ENCODE measurements at regions not wholly inside any gene's neighbourhood (a gene's known extent, or its start where the extent isn't known, plus 50 kb on each side); places are given as distances from the start of the nearest gene placed in this dataset.

DNA sequence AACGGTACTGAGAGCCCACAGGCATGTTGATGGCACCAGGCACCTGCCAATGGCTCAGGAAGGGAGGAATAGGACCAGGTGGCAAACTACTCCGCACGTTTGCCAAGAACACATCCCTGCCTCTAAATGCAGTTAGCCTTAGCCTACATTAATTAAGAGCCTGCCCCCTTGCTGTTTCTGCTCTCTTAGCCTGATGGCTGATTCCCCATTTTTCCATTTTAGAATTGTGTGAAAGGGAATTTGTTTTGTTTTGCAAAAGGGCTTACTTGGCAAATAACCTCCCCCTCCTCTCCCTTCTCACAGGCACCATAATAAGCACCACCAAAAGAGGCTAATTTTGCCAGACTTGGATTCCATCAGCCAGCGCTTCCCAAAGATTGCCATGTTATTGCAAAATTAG lies 1203.2 kb downstream of the SORCS3 start:
- H3K4me3 ChIP-seq (replicated peaks; ENCODE audit: low read depth, low read length), result no peak overlapping the region
- TF ChIP-seq, protein P1, sequence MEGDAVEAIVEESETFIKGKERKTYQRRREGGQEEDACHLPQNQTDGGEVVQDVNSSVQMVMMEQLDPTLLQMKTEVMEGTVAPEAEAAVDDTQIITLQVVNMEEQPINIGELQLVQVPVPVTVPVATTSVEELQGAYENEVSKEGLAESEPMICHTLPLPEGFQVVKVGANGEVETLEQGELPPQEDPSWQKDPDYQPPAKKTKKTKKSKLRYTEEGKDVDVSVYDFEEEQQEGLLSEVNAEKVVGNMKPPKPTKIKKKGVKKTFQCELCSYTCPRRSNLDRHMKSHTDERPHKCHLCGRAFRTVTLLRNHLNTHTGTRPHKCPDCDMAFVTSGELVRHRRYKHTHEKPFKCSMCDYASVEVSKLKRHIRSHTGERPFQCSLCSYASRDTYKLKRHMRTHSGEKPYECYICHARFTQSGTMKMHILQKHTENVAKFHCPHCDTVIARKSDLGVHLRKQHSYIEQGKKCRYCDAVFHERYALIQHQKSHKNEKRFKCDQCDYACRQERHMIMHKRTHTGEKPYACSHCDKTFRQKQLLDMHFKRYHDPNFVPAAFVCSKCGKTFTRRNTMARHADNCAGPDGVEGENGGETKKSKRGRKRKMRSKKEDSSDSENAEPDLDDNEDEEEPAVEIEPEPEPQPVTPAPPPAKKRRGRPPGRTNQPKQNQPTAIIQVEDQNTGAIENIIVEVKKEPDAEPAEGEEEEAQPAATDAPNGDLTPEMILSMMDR (IDR thresholded peaks at IDR 0.05; ENCODE audit: low read depth, low read length, missing control alignments), result no peak
- DNase-seq (ENCODE audit: extremely low read depth, low read depth), result no peak

DNA sequence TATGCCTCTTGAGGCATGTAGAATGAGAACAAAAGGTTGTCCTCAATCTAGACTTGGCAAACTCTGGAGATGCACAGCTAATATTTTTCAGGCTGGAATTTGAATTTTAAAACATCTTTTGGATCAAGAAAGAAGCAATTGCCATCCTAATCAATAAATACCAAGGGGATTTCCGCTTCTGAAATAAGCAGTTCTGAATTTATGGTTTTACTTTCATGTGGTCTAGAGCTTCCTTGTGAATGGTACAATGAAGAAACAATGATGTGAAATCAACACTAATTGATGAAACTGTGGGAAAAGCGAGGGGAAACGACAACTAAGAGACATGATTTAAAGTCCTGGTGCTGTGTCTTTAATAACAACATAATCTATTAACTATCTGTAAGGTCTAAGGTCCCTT lies 1202.7 kb downstream of the SORCS3 start:
- DNase-seq (ENCODE audit: extremely low read depth, low read depth), result no peak
- H3K4me3 ChIP-seq (replicated peaks; ENCODE audit: low read depth, low read length), result no peak overlapping the region

DNA sequence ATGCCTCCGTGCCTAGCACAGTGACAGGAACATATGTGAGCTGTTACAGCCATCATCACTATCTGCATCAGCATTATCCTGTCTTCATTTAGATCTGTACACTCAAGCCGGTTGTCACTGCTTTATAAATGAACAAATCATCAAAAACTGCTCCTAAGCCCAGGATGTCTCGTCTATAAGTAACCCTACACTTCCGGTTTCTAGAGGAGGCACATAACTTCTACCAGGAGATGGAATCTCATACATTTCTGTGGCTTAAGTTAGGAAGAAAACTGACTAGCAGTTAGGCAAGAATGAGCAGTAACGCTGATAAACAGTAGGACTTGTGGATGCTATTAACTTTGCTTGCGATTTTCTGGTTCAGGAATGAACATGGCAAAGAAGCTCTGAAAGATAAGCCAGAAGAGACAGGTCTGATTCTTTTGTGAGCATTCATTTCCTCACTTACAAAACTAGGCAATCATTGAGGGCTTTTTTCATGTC lies 1199.2 kb downstream of the SORCS3 start:
- DNase-seq (ENCODE audit: extremely low read depth, low read depth), result no peak

More for the DNA sequence above, 1202.7 kb downstream of the SORCS3 start:
- TF ChIP-seq, protein P1 (IDR thresholded peaks at IDR 0.05; ENCODE audit: low read depth, low read length, missing control alignments), result no peak

DNA sequence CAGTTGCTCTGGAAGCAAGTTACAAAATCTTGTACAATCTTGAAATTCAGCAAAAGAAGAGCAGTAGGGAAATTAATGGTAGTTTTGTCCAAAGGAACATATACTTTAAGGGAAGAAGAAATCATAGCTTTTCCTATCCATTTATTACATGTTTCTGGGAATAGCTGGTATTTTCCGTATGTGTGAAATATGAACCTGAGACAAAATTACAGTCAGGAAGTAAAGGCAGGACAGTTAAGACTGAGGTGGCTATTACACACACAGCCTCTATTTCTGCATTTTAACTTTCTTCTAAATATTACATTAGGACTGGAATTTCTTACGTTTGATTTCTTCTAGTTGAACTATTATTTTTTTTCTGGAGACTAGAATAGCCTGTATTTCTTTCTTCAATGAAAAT lies 1197.3 kb downstream of the SORCS3 start:
- no peak for DNase-seq (ENCODE audit: extremely low read depth, low read depth)
- TF ChIP-seq, protein P1 (IDR thresholded peaks at IDR 0.05; ENCODE audit: low read depth, low read length, missing control alignments), result no peak
- H3K4me3 ChIP-seq (replicated peaks; ENCODE audit: low read depth, low read length), result no peak overlapping the region

More for the DNA sequence above, 1199.2 kb downstream of the SORCS3 start:
- TF ChIP-seq, protein P1 (IDR thresholded peaks at IDR 0.05; ENCODE audit: low read depth, low read length, missing control alignments), result no peak
- no peak overlapping the region for H3K4me3 ChIP-seq (replicated peaks; ENCODE audit: low read depth, low read length)

DNA sequence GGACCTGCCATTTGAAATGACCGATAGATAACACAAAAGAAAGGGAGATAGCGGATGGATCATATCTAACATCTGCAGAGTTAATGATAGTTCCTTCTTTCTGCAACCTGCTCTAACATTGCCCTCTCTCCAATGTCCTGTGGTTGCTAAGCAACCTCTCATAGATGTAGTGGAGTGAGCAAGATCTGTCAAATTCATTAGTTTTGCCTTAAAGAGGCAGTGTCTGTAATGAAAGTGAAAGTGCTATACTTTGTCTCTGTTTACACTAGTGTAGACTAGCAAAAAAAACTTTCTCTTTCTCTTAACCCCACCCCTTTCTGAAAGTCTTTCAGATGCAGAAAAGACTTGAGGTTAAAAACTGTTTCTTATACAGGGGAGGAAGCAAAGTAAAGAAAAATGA lies 1196.9 kb downstream of the SORCS3 start:
- TF ChIP-seq, protein P1 (IDR thresholded peaks at IDR 0.05; ENCODE audit: low read depth, low read length, missing control alignments), result no peak
- no peak overlapping the region for H3K4me3 ChIP-seq (replicated peaks; ENCODE audit: low read depth, low read length)
- DNase-seq (ENCODE audit: extremely low read depth, low read depth), result no peak

DNA sequence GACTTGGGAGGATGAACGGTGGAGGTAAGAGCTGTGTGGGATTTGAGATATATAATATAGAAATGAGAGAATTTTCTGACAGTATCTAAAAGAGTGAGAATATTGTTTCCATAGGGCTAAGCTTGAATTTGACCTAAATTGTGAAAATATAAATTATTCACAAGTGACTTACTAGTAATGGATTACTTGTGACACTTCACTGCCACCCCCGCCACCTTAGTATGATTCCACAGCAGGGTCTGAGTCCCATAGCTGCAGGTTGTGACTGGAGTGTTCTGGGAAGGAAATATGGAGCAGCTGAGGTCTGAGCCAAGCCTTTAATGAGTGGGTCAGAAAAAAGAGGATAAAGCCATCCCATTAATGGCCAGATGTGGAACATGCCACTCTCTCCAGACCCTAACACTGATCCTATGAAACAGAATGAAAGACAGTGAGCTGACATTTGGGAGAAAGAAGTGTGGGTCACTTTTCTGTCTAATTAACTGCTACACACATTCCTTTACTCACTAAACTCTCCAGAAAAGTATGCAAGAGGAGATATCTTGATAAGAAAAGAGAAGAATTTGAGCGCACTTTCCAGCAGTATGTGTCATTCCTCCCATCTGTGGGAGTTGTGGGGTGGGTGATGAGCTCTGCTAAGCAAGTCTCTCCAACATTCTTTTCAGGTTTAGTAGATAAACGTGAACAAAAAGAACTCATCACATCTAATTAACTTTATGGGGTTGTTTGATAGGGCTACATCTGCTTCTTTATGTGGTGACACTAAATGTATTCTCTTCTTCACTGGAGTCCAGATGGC lies 1193.4 kb downstream of the SORCS3 start:
- TF ChIP-seq, protein P1 (IDR thresholded peaks at IDR 0.05; ENCODE audit: low read depth, low read length, missing control alignments), result no peak

More for the DNA sequence above, 1193.4 kb downstream of the SORCS3 start:
- no peak overlapping the region for H3K4me3 ChIP-seq (replicated peaks; ENCODE audit: low read depth, low read length)
- no peak for DNase-seq (ENCODE audit: extremely low read depth, low read depth)

Measured in HFF-Myc (cell line).